GM21367 (cell line): ENCODE measurements at regions not wholly inside any gene's neighbourhood (a gene's known extent, or its start where the extent isn't known, plus 50 kb on each side); places are given as distances from the start of the nearest gene placed in this dataset.
"Not testable (repeated sequence)": the region's sequence is repeated elsewhere in the genome, so short reads cannot be mapped to it uniquely, and the experiment has no call there.

Experiments used
- ATAC-seq: cut with Tn5 transposase; IDR thresholded peaks from one replicate; pipeline ENCODE4 v1.9.1; 2021; ENCODE audit not compliant: unreplicated experiment

GRCh38 chr3:5675319-5675718, 487.8 kb downstream of the EDEM1 start:
- no peak for ATAC-seq

GRCh38 chr3:5677555-5677954, 490.0 kb downstream of the EDEM1 start:
- ATAC-seq = no peak

GRCh38 chr3:5678248-5678647, 490.7 kb downstream of the EDEM1 start:
- no peak for ATAC-seq

GRCh38 chr3:5678844-5679243, 491.3 kb downstream of the EDEM1 start:
- ATAC-seq = no peak

- no peak for ATAC-seq
Measured at GRCh38 chr3:5687230-5687629, 499.7 kb downstream of the EDEM1 start.

GRCh38 chr3:5690490-5690889, 503.0 kb downstream of the EDEM1 start:
- no peak for ATAC-seq

- no peak for ATAC-seq
Measured at GRCh38 chr3:5690904-5691532, 503.5 kb downstream of the EDEM1 start.

GRCh38 chr3:5692446-5692845, 504.9 kb downstream of the EDEM1 start:
- ATAC-seq = no peak

- no peak for ATAC-seq
Measured at GRCh38 chr3:5694266-5694665, 506.8 kb downstream of the EDEM1 start.

GRCh38 chr3:5698851-5699250, 511.3 kb downstream of the EDEM1 start:
- no peak for ATAC-seq

- ATAC-seq = no peak
Measured at GRCh38 chr3:5699313-5699712, 511.8 kb downstream of the EDEM1 start.

GRCh38 chr3:5699811-5700210, 512.3 kb downstream of the EDEM1 start:
- ATAC-seq = no peak

GRCh38 chr3:5701005-5701404, 513.5 kb downstream of the EDEM1 start:
- ATAC-seq = not testable (repeated sequence)

GRCh38 chr3:5707794-5708193, 520.3 kb downstream of the EDEM1 start:
- ATAC-seq = no peak

- ATAC-seq = no peak
Measured at GRCh38 chr3:5709714-5710113, 522.2 kb downstream of the EDEM1 start.

- no peak for ATAC-seq
Measured at GRCh38 chr3:5710718-5711117, 523.2 kb downstream of the EDEM1 start.

- no peak for ATAC-seq
Measured at GRCh38 chr3:5717254-5717653, 529.7 kb downstream of the EDEM1 start.

GRCh38 chr3:5719668-5720067, 532.2 kb downstream of the EDEM1 start:
- not testable (repeated sequence) for ATAC-seq

- no peak for ATAC-seq
Measured at GRCh38 chr3:5725801-5726200, 538.3 kb downstream of the EDEM1 start.

GRCh38 chr3:5726621-5727020, 539.1 kb downstream of the EDEM1 start:
- ATAC-seq = no peak

GRCh38 chr3:5727743-5728484, 540.4 kb downstream of the EDEM1 start:
- ATAC-seq = no peak

- no peak for ATAC-seq
Measured at GRCh38 chr3:5729852-5730251, 542.3 kb downstream of the EDEM1 start.

GRCh38 chr3:5731100-5731499, 543.6 kb downstream of the EDEM1 start:
- ATAC-seq = peak; percentile 57
